Epithelial cell of esophagus (primary cell): ENCODE measurements at regions not wholly inside any gene's neighbourhood (a gene's known extent, or its start where the extent isn't known, plus 50 kb on each side); places are given as distances from the start of the nearest gene placed in this dataset.

ENCODE experiments used
- DNase-seq: peaks from one replicate; pipeline ENCODE4 v3.0.0; 2010; ENCODE audit warnings: low read depth
- H3K4me3 ChIP-seq: 2 replicates; pipeline ENCODE4 v1.5.1; 2011; ENCODE audit warnings: mild to moderate bottlenecking, low read length, control low read depth
- CTCF ChIP-seq: IDR thresholded peaks from 2 replicates; pipeline ENCODE4 v1.5.1; 2011; ENCODE audit warnings: low read depth, mild to moderate bottlenecking, low read length, control low read depth, inconsistent platforms; ENCODE audit not compliant: insufficient read depth; ENCODE audit errors: missing control alignments

- TF ChIP-seq CTCF, result no peak
- DNase-seq, result no peak
Measured at GRCh38 chr11:128231845-128232410, 355.4 kb downstream of the ETS1 start.

DNA sequence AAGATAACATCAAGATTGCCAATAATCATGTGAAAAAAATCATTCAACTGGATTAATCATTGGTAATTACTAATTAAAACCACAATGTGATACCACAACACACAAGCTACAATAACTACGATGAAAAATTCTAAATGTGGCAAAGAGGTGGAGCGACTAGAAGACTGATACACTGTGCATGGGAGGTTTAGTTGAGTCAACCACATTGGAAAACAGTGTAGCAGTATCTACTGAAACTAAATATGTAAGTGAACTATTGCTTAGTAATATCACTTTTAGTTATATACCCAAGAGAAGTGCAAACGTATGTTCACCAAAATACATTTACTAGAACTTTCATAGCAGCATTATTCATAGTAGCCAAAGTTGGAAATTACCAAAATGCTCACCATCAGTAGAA lies 359.9 kb downstream of the ETS1 start:
- TF ChIP-seq CTCF, result no peak
- DNase-seq, result no peak
- H3K4me3 ChIP-seq, result no peak overlapping the region

More at GRCh38 chr11:128231845-128232410, 355.4 kb downstream of the ETS1 start:
- H3K4me3 ChIP-seq, result no peak overlapping the region

DNA sequence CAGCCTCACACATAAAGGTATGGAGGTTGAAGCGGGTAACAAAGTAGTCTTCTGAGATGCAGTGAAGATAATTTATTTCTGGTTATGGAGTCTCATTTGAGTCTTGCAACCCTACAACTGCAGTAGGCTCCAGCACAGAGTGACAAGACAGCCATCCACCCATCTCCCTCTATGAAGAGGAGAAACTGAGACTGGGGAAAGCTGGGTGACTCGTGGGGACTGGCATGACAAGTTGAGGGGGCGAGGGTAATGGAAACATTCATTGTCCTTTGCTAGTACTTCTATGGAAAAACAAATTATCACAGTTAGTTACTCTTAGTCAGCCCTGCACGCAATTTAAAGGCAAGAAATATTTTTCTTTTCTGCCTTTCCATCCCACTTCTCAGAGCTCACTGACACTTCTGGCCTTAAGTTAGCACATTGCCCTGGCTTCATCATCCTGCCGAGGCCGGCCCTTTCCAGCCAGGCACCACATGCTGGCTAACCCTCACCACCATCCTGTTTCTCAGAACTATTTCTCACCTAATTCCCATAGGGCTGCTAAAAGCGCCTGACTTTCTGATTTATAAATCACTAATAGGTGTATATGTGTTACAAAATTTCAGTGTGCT lies 361.1 kb downstream of the ETS1 start:
- TF ChIP-seq CTCF, result no peak
- no peak for DNase-seq
- no peak overlapping the region for H3K4me3 ChIP-seq

DNA sequence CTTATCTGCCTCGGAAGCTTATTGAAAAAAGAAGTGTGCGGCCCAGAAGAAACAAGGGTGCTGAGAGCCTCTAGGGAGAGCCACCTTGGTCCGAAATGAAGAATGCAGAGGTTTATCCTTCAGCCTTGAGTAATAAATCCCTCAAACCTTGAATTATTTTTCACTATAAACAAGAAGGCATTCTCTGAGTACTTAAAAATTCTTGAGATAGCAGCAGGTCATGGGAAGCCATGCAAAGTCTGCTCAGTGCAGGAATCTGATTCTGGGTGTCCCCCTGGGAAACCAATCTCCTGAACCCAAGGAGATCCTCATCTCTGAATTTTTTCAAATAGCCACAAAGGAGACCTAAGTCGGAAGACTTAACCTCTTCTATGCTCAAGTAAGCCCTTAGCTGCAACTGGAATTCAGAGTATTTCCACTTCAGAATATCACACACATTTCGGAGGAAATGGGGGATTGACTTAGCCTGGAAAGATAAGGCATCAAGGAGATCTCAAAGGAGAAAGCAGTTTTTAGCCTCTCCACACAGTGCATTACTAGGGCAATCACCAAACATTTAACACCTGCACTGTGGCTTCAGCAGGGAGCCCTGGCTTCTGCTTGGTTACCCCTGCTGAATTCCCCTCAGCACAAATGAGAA lies 365.0 kb downstream of the ETS1 start:
- no peak for TF ChIP-seq CTCF
- no peak overlapping the region for H3K4me3 ChIP-seq
- no peak for DNase-seq

- DNase-seq, result no peak
- H3K4me3 ChIP-seq, result no peak overlapping the region
- TF ChIP-seq CTCF, result no peak
Measured at GRCh38 chr11:128219731-128220120, 367.6 kb downstream of the ETS1 start.

DNA sequence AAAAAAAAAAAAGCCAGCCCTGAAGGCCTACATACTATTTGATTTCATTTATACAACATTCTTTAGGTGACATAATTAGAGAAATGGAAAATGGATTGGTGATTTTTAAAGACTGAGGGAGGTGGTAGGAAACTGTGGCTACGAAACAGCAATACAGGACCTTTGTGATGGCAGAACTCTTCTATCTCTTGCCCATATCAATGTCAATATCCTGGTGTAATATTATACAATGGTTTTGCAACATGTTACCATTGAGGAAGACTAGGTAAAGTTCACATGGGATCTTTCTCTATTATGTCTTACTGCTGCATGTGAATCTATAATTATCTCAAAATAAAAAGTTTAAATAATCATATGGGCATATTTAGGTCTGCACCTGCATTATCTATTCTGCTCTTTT lies 371.2 kb downstream of the ETS1 start:
- no peak overlapping the region for H3K4me3 ChIP-seq
- TF ChIP-seq CTCF, result no peak
- no peak for DNase-seq
